ENCODE measurements at regions not wholly inside any gene's neighbourhood (a gene's known extent, or its start where the extent isn't known, plus 50 kb on each side); places are given as distances from the start of the nearest gene placed in this dataset.
A peak's percentile ranks its signal among the peaks of the same experiment; 100 is the strongest.

- DNase-seq (no peak), ATAC-seq (no peak)
- Histone ChIP-seq H3K9me3 (no peaks in the 10 kb centered on the region), H3K4me1 (ENCODE audit: low read depth) (peaks cover 3% of the 10 kb centered on the region), H3K36me3 (ENCODE audit: low read depth) (no peaks in the 10 kb centered on the region), H3K4me3 (no peak overlapping the region)
- intact Hi-C loops (cut with DNase I, micrococcal nuclease), result no loop called here
- TF ChIP-seq CTCF (IDR thresholded peaks at IDR 0.05), result no peak
Observed at GRCh38 chr14:34328178-34328577, 133.9 kb downstream of the SPTSSA start.

GRCh38 chr14:34325493-34325892 is 136.5 kb downstream of the SPTSSA start:
- Histone ChIP-seq H3K36me3 (ENCODE audit: low read depth) (no peaks in the 10 kb centered on the region), H3K4me1 (ENCODE audit: low read depth) (no peaks in the 10 kb centered on the region), H3K4me3 (no peak overlapping the region), H3K9me3 (no peaks in the 10 kb centered on the region)
- peak in 1 of 3 donors; percentile 46 for DNase-seq
- TF ChIP-seq CTCF (IDR thresholded peaks at IDR 0.05), result no peak
- ATAC-seq, result peak; percentile 76
- intact Hi-C loops (cut with DNase I, micrococcal nuclease), result no loop called here

GRCh38 chr14:34324363-34324795 is 137.7 kb downstream of the SPTSSA start:
- no peaks in the 10 kb centered on the region for H3K9me3 ChIP-seq
- DNase-seq (peak in 1 of 3 donors; percentile 68), ATAC-seq (peak; percentile 73)
- H3K36me3 ChIP-seq (ENCODE audit: low read depth), result no peaks in the 10 kb centered on the region
- intact Hi-C loops (cut with DNase I, micrococcal nuclease), result no loop called here
- no peak overlapping the region for H3K4me3 ChIP-seq
- H3K4me1 ChIP-seq (ENCODE audit: low read depth), result no peaks in the 10 kb centered on the region
- peak; percentile 43 for TF ChIP-seq CTCF (IDR thresholded peaks at IDR 0.05)

DNA sequence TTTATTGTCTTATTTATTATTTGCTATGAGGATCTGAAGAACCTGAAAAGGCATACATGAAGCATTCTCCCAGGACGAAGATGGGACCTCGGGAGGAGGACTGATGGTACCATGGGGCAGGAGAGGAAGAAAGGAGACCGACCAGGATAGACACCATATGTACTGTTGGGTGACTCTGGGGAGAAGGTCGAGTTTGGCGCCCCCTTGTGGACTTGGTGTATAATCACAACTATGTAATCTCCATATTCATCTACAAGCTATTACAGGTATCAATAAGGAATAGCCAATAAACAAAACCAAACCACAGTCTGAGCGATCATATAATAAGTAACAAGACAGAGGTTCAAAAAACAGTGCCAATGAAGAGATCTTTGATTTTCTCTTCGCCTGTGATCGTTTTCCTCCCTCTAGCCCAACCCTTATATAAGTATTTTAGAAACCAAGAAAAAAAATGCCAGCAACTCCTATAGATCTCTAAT is 139.1 kb downstream of the SPTSSA start:
- DNase-seq, result peak; percentile 18 to 80 (median 58)
- no peak overlapping the region for H3K4me3 ChIP-seq
- H3K4me1 ChIP-seq (ENCODE audit: low read depth), result no peaks in the 10 kb centered on the region
- peak; percentile 73 for ATAC-seq
- no peaks in the 10 kb centered on the region for H3K9me3 ChIP-seq
- TF ChIP-seq CTCF (IDR thresholded peaks at IDR 0.05), result peak; percentile 29
- intact Hi-C loops (cut with DNase I, micrococcal nuclease), result no loop called here
- no peaks in the 10 kb centered on the region for H3K36me3 ChIP-seq (ENCODE audit: low read depth)

- Histone ChIP-seq H3K36me3 (ENCODE audit: low read depth) (no peaks in the 10 kb centered on the region), H3K4me3 (no peak overlapping the region), H3K4me1 (ENCODE audit: low read depth) (no peaks in the 10 kb centered on the region), H3K9me3 (no peaks in the 10 kb centered on the region)
- ATAC-seq, result peak; percentile 48
- DNase-seq, result peak in 2 of 3 donors; percentile 26 to 43
- intact Hi-C loops (cut with DNase I, micrococcal nuclease), result no loop called here
- TF ChIP-seq CTCF (IDR thresholded peaks at IDR 0.05), result no peak
Observed at GRCh38 chr14:34319140-34319539, 142.9 kb downstream of the SPTSSA start.

GRCh38 chr14:34318014-34318413 is 144.0 kb downstream of the SPTSSA start:
- Histone ChIP-seq H3K36me3 (ENCODE audit: low read depth) (no peaks in the 10 kb centered on the region), H3K9me3 (no peaks in the 10 kb centered on the region), H3K4me3 (no peak overlapping the region), H3K4me1 (ENCODE audit: low read depth) (no peaks in the 10 kb centered on the region)
- TF ChIP-seq CTCF (IDR thresholded peaks at IDR 0.05), result no peak
- intact Hi-C loops (cut with DNase I, micrococcal nuclease), result no loop called here
- no peak for ATAC-seq
- DNase-seq, result no peak
